HepG2 (cell line): ENCODE measurements at regions not wholly inside any gene's neighbourhood (a gene's known extent, or its start where the extent isn't known, plus 50 kb on each side); places are given as distances from the start of the nearest gene placed in this dataset.

Source experiments
- ATAC-seq: fragments of 200-7000 bp; cut with Tn5 transposase; 3 replicates; pipeline ENCODE4 v1.9.1; 2020; ENCODE audit warnings: mild to moderate bottlenecking, moderate library complexity
- BruUV-seq: library from RNA; stranded (reverse); fragments of 400-500 nt; replicated peaks from 2 replicates; lab custom pipeline; 2021; lab: Mats Ljungman, UMichigan
- CTCF ChIA-PET: fragments of 300-600 bp; formaldehyde crosslinking; extraction: SDS; loops from one replicate; lab custom pipeline; 2021; ENCODE audit warnings: low total read pairs, inconsistent platforms, low intra/inter-chr PET ratio; lab: Yijun Ruan, JAX
- POLR2A ChIA-PET: fragments of 350-600 bp; sonication (Branson Sonifier 250); formaldehyde crosslinking; loops from one replicate; lab custom pipeline; 2020; ENCODE audit warnings: antibody characterized with exemption, inconsistent platforms; lab: Yijun Ruan, JAX
- DNase-seq: peaks from one replicate; pipeline ENCODE4 v3.0.0-alpha.2; 2015; ENCODE audit warnings: low spot score
- FAIRE-seq: peaks from 3 replicates; lab custom pipeline; 2011; peaks lifted over from hg19 to GRCh38; lab: Jason Lieb, UNC
- H2AFZ ChIP-seq: one replicate; pipeline ENCODE4 v1.6.1; 2011; ENCODE audit warnings: low read length, inconsistent platforms
- H3K27ac ChIP-seq: fragments of 300-600 bp; 3 replicates; pipeline ENCODE4 v1.8.0; 2011; ENCODE audit warnings: mixed run types, mild to moderate bottlenecking, mixed read lengths, low read length, inconsistent platforms; ENCODE audit not compliant: insufficient read depth; ENCODE audit errors: extremely low read length
- H3K27me3 ChIP-seq, 2 experiments: fragments of 200-600 bp in 1 of 2; 2 replicates in 1 of 2; 3 replicates in 1 of 2; pipeline versions ENCODE4 v1.6.0 to v1.8.0; 2011; ENCODE audit warnings: low read length in 2 of 2, mild to moderate bottlenecking in 2 of 2, moderate library complexity in 2 of 2, inconsistent platforms in 1 of 2; ENCODE audit not compliant: insufficient read depth in 2 of 2, control insufficient read depth in 1 of 2
- H3K36me3 ChIP-seq, 2 experiments: fragments of 200-600 bp in 1 of 2; replicated peaks in 1 of 2; 2 replicates in 1 of 2; 3 replicates in 1 of 2; pipeline versions ENCODE4 v1.5.1 to v1.8.0; 2011; ENCODE audit warnings: low read length in 2 of 2, inconsistent platforms in 1 of 2; ENCODE audit not compliant: insufficient read depth in 2 of 2, control insufficient read depth in 1 of 2
- H3K4me1 ChIP-seq: 2 replicates; pipeline ENCODE4 v1.5.1; 2012; ENCODE audit warnings: low read length, inconsistent platforms; ENCODE audit not compliant: insufficient read depth
- H3K4me2 ChIP-seq: 2 replicates; pipeline ENCODE4 v1.6.0; 2011; ENCODE audit warnings: low read depth, low read length, inconsistent platforms
- H3K4me3 ChIP-seq, 3 experiments: fragments of 200-600 bp in 1 of 3; sonication (generic), shearing (Covaris generic) in 1 of 3; replicated peaks in 1 of 3; 2 replicates each; pipeline ENCODE4 v1.5.1; 2011 to 2016; ENCODE audit warnings: low read length in 3 of 3, inconsistent platforms in 2 of 3, low read depth in 2 of 3, mild to moderate bottlenecking in 2 of 3, control low read depth in 1 of 3, mixed read lengths in 1 of 3; ENCODE audit not compliant: insufficient read depth in 1 of 3
- H3K79me2 ChIP-seq: one replicate; pipeline ENCODE4 v1.6.1; 2011; ENCODE audit warnings: low read length, inconsistent platforms; ENCODE audit not compliant: insufficient read depth
- H3K9ac ChIP-seq: 2 replicates; pipeline ENCODE4 v1.6.0; 2011; ENCODE audit warnings: mild to moderate bottlenecking, low read depth, low read length, inconsistent platforms; ENCODE audit not compliant: insufficient read depth
- H3K9me3 ChIP-seq: 2 replicates; pipeline ENCODE4 v1.5.1; 2012; ENCODE audit warnings: mild to moderate bottlenecking, low read length
- H4K20me1 ChIP-seq: 2 replicates; pipeline ENCODE4 v1.6.0; 2011; ENCODE audit warnings: inconsistent platforms, mild to moderate bottlenecking, low read length, moderate library complexity; ENCODE audit not compliant: insufficient read depth
- DNMT1 ChIP-seq: sonication (generic); formaldehyde crosslinking; IDR thresholded peaks from 2 replicates; pipeline ENCODE4 v1.5.1; 2020; ENCODE audit warnings: mild to moderate bottlenecking, missing genetic modification reagents
- EED ChIP-seq: sonication (generic); formaldehyde crosslinking; IDR thresholded peaks from 2 replicates; pipeline ENCODE4 v1.5.0; 2020; ENCODE audit warnings: mild to moderate bottlenecking, missing genetic modification reagents
- HOXD1 ChIP-seq: sonication (generic); formaldehyde crosslinking; IDR thresholded peaks from 2 replicates; pipeline ENCODE4 v1.5.0; 2020; ENCODE audit warnings: missing genetic modification reagents
- MTF2 ChIP-seq: sonication (generic); formaldehyde crosslinking; IDR thresholded peaks from 2 replicates; pipeline ENCODE4 v1.5.0; 2020; ENCODE audit warnings: missing genetic modification reagents, borderline replicate concordance
- SMYD3 ChIP-seq: sonication (generic); formaldehyde crosslinking; IDR thresholded peaks from 2 replicates; pipeline ENCODE4 v1.8.1; 2023; ENCODE audit warnings: mild to moderate bottlenecking, missing genetic modification reagents
- TRIM22 ChIP-seq: fragments of 450-650 bp; IDR thresholded peaks from 2 replicates; pipeline ENCODE4 v1.6.1; 2017
- ZC3H13 ChIP-seq: sonication (generic); formaldehyde crosslinking; IDR thresholded peaks from 2 replicates; pipeline ENCODE4 v1.8.1; 2023; ENCODE audit warnings: mild to moderate bottlenecking, missing genetic modification reagents, moderate library complexity
- ZNF800 ChIP-seq: sonication (generic); formaldehyde crosslinking; IDR thresholded peaks from 2 replicates; pipeline ENCODE4 v1.4.0; 2020; ENCODE audit warnings: missing genetic modification reagents
- ZNF850 ChIP-seq: sonication (generic); formaldehyde crosslinking; conservative IDR thresholded peaks from 2 replicates; pipeline ENCODE4 v1.9.0; 2021; ENCODE audit warnings: mild to moderate bottlenecking, missing genetic modification reagents
- WGBS: methylation state at CpG from one replicate; pipeline ENCODE4 v1.1.6; 2017; ENCODE audit warnings: low lambda C conversion rate; 5-methylcytosine and 5-hydroxymethylcytosine counted together
- in situ Hi-C: cut with HindIII; loops from 2 replicates; pipeline ENCODE4 v1.10.0; 2017; ENCODE audit warnings: low pct_unique_long_range_greater_than_20kb; ENCODE audit not compliant: extremely low pct_ligation_motif_present
- intact Hi-C: fragments of 100-400 bp; cut with micrococcal nuclease; formaldehyde crosslinking; loops from one replicate; pipeline ENCODE4 v1.10.0; 2022; ENCODE audit not compliant: unreplicated experiment
- TF ChIP-seq, protein P1 (sequence below): sonication (generic); formaldehyde crosslinking; IDR thresholded peaks from 2 replicates; pipeline ENCODE4 v1.4.0; 2020; ENCODE audit warnings: missing genetic modification reagents, mild to moderate bottlenecking, borderline replicate concordance
- TF ChIP-seq, protein P2 (sequence below): sonication (generic); IDR thresholded peaks from 2 replicates; pipeline ENCODE4 v1.6.1; 2016; ENCODE audit warnings: low read depth, borderline replicate concordance

- no peak for TF ChIP-seq ZNF800 (CRISPR knock-in tag)
- TF ChIP-seq, protein P1, sequence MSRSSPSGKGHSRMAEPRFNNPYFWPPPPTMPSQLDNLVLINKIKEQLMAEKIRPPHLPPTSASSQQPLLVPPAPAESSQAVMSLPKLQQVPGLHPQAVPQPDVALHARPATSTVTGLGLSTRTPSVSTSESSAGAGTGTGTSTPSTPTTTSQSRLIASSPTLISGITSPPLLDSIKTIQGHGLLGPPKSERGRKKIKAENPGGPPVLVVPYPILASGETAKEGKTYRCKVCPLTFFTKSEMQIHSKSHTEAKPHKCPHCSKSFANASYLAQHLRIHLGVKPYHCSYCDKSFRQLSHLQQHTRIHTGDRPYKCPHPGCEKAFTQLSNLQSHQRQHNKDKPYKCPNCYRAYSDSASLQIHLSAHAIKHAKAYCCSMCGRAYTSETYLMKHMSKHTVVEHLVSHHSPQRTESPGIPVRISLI (CRISPR knock-in tag) = no peak
- TF ChIP-seq SMYD3 (CRISPR knock-in tag) = no peak
- TF ChIP-seq, protein P2, sequence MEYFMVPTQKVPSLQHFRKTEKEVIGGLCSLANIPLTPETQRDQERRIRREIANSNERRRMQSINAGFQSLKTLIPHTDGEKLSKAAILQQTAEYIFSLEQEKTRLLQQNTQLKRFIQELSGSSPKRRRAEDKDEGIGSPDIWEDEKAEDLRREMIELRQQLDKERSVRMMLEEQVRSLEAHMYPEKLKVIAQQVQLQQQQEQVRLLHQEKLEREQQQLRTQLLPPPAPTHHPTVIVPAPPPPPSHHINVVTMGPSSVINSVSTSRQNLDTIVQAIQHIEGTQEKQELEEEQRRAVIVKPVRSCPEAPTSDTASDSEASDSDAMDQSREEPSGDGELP = no peak
- no peak for TF ChIP-seq HOXD1 (CRISPR knock-in tag)
- TF ChIP-seq ZNF850 (CRISPR knock-in tag) = no peak
- TF ChIP-seq, all 625 proteins: peak for 0
Observed at GRCh38 chr11:122330279-122330965, 214.4 kb upstream of the BLID start (continued).

DNA sequence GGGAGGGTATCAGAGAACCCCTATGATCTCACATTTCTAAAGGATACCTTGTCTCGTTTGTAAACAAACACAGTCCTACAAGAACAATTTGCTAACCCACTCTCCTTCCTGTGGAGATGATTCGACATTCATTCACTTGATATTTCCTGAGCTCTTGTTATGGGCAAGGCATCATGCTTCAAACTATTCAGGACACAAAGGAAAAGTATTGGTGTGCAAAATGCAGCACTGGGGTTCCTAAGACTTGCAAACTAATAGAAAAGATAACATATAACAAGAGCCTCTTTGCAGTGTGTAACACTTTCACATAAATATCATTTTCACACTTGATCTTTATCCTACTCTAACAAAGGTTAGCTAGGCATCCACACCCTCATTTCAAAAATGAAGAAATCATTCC lies 211.5 kb upstream of the BLID start:
- ChIA-PET CTCF (no interaction called here), POLR2A (no interaction called here)
- WGBS = 0% methylated on average over 2 of the region's 2 CpGs
- H3K27ac ChIP-seq = no peak overlapping the region
- ATAC-seq (no peak), DNase-seq (no peak), FAIRE-seq (no peak)
- no peak overlapping the region for H3K9ac ChIP-seq
- no peak for TF ChIP-seq ZC3H13 (CRISPR knock-in tag)
- TF ChIP-seq DNMT1 (CRISPR knock-in tag) = no peak
- TF ChIP-seq TRIM22 = no peak
- TF ChIP-seq EED (CRISPR knock-in tag) = no peak
- TF ChIP-seq MTF2 = no peak
- H3K36me3 ChIP-seq = no peaks in the 10 kb centered on the region
- H3K27me3 ChIP-seq = no peaks in the 10 kb centered on the region
- in situ Hi-C loops (no loop called here), intact Hi-C loops (no loop called here)
- no peaks in the 10 kb centered on the region for H3K4me1 ChIP-seq
- H3K4me3 ChIP-seq = no peak overlapping the region
- H3K79me2 ChIP-seq = no peaks in the 10 kb centered on the region
- H3K4me2 ChIP-seq = no peak overlapping the region
- no peaks in the 10 kb centered on the region for H3K9me3 ChIP-seq
- no TSS peak for BruUV-seq
- no peaks in the 10 kb centered on the region for H4K20me1 ChIP-seq
- H2AFZ ChIP-seq = no peak overlapping the region
